ENCODE measurements at regions not wholly inside any gene's neighbourhood (a gene's known extent, or its start where the extent isn't known, plus 50 kb on each side); places are given as distances from the start of the nearest gene placed in this dataset.

DNA sequence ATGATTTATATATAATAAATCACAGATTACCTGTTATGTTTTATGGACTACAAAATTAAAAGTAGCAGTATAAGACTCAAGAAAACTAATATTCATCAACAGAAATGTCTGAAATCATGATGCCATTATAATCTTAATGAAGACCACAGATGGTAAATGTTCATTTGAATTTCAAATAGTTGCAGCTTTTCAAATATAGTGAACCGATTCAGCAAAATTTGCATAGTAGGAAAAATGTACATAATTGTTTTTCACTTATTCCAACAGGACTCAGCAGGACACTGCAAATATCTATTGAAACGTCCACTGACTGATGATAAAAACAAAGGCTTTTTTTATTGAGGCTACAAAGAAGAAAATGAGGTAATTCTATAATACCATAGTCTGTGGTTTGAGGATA is 51.2 kb upstream of the LSM8 start:
- TF ChIP-seq EZH2 (IDR thresholded peaks at IDR 0.05; ENCODE audit: insufficient read depth, poor library complexity, severe bottlenecking) = no peak
- TF ChIP-seq EZH2phosphoT487 (IDR thresholded peaks at IDR 0.05; ENCODE audit: insufficient read depth, low read depth) = no peak

Measured in GM23248 (cell line).